Smooth muscle cell (in vitro differentiated cells): ENCODE measurements at regions not wholly inside any gene's neighbourhood (a gene's known extent, or its start where the extent isn't known, plus 50 kb on each side); places are given as distances from the start of the nearest gene placed in this dataset.

Experiments
- DNase-seq: peaks from one replicate; lab custom pipeline; 2025; ENCODE audit not compliant: unreplicated experiment; lab: John Stamatoyannopoulos, UW
- H2AFZ ChIP-seq: fragments of 200-600 bp; sonication (generic); 2 replicates; pipeline ENCODE4 v1.6.0; 2016; ENCODE audit warnings: antibody characterized with exemption, low read depth, mild to moderate bottlenecking
- H3F3A ChIP-seq: fragments of 200-600 bp; sonication (generic); 2 replicates; pipeline ENCODE4 v1.6.0; 2017; ENCODE audit warnings: antibody characterized with exemption, low read depth
- H3K27ac ChIP-seq: fragments of 200-600 bp; sonication (generic); 2 replicates; pipeline ENCODE4 v1.5.1; 2016; ENCODE audit warnings: low read depth, mild to moderate bottlenecking
- H3K27me3 ChIP-seq: fragments of 200-600 bp; sonication (generic); 2 replicates; pipeline ENCODE4 v1.6.1; 2016; ENCODE audit warnings: low read depth, mild to moderate bottlenecking
- H3K36me3 ChIP-seq: fragments of 200-600 bp; sonication (generic); 2 replicates; pipeline ENCODE4 v1.5.1; 2016; ENCODE audit warnings: low read depth
- H3K4me1 ChIP-seq: fragments of 200-600 bp; sonication (generic); 2 replicates; pipeline ENCODE4 v1.5.1; 2016; ENCODE audit warnings: low read depth
- H3K4me2 ChIP-seq: fragments of 200-600 bp; sonication (generic); 2 replicates; pipeline ENCODE4 v1.6.0; 2016; ENCODE audit warnings: mild to moderate bottlenecking
- H3K4me3 ChIP-seq: fragments of 200-600 bp; sonication (generic); 2 replicates; pipeline ENCODE4 v1.5.1; 2016; ENCODE audit warnings: mild to moderate bottlenecking
- H3K79me2 ChIP-seq: fragments of 200-600 bp; sonication (generic); 2 replicates; pipeline ENCODE4 v1.6.0; 2016; ENCODE audit warnings: low read depth, mild to moderate bottlenecking
- H3K9ac ChIP-seq: fragments of 200-600 bp; sonication (generic); 2 replicates; pipeline ENCODE4 v1.6.0; 2016; ENCODE audit warnings: low read depth
- H3K9me3 ChIP-seq: fragments of 200-600 bp; sonication (generic); replicated peaks from 2 replicates; pipeline ENCODE4 v1.5.1; 2016; ENCODE audit warnings: low read depth
- H4K20me1 ChIP-seq: fragments of 200-600 bp; sonication (generic); 2 replicates; pipeline ENCODE4 v1.6.0; 2016; ENCODE audit warnings: low read depth
- WGBS: methylation state at CpG from one replicate; pipeline ENCODE4 v1.1.7; 2016; ENCODE audit warnings: low lambda C conversion rate; 5-methylcytosine and 5-hydroxymethylcytosine counted together
- TF ChIP-seq, protein P1 (sequence below): fragments of 200-600 bp; sonication (generic); IDR thresholded peaks from 2 replicates; pipeline ENCODE4 v1.5.1; 2017; ENCODE audit warnings: borderline replicate concordance, mild to moderate bottlenecking, antibody characterized with exemption; ENCODE audit not compliant: insufficient read depth, poor library complexity, severe bottlenecking

DNA sequence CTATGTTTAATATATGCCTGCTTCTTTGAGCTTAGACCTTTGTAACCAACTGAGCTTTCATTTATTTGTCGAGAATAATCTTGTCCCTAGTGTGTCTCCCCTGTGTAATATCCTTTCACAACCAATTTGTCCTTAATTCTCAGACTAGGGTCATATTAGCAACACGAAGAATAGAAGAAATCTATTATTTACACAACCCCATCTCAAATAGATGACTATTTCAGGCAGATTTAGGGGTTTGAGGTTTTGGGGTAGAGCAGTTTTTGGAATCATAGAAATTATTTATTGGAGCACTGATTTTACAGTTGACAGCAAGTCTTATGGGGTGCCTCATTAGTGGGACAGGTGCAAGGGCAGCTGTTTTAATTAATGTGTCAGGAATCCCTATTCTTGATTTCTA is 91.2 kb upstream of the ANO4 start:
- Histone ChIP-seq H3K36me3 (no peaks in the 10 kb centered on the region), H3K79me2 (no peaks in the 10 kb centered on the region), H3K4me3 (no peak overlapping the region), H3K9ac (no peak overlapping the region), H3K9me3 (no peaks in the 10 kb centered on the region), H3K4me1 (no peaks in the 10 kb centered on the region), H3K4me2 (no peak overlapping the region), H3K27ac (no peak overlapping the region), H3K27me3 (no peaks in the 10 kb centered on the region), H3F3A (no peaks in the 10 kb centered on the region), H2AFZ (no peak overlapping the region), H4K20me1 (no peaks in the 10 kb centered on the region)
- DNase-seq = no peak
- TF ChIP-seq, protein P1, sequence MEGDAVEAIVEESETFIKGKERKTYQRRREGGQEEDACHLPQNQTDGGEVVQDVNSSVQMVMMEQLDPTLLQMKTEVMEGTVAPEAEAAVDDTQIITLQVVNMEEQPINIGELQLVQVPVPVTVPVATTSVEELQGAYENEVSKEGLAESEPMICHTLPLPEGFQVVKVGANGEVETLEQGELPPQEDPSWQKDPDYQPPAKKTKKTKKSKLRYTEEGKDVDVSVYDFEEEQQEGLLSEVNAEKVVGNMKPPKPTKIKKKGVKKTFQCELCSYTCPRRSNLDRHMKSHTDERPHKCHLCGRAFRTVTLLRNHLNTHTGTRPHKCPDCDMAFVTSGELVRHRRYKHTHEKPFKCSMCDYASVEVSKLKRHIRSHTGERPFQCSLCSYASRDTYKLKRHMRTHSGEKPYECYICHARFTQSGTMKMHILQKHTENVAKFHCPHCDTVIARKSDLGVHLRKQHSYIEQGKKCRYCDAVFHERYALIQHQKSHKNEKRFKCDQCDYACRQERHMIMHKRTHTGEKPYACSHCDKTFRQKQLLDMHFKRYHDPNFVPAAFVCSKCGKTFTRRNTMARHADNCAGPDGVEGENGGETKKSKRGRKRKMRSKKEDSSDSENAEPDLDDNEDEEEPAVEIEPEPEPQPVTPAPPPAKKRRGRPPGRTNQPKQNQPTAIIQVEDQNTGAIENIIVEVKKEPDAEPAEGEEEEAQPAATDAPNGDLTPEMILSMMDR = no peak
- 86% methylated on average over 2 of the region's 2 CpGs for WGBS

DNA sequence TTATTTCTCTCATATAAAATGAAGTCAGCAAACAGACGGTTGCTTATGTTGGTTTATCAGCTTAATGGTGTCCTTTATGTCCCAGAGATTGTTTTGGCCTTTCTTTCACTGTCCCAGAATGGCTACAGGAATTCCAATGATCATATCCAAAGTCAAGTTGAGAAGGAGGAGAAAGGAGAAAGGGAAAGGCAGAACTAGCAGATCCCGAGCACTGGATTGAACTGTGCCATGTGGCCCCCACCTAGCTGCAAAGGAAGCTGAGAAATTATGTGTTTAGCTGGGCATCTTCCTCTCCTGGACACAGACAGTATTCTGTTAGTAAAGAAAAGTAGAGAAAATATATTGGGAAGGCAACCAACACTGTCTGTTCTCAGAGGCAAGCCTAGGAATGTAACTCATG is 90.7 kb upstream of the ANO4 start:
- no peaks in the 10 kb centered on the region for H3F3A ChIP-seq
- no peak overlapping the region for H3K27ac ChIP-seq
- TF ChIP-seq, protein P1 = no peak
- no peaks in the 10 kb centered on the region for H4K20me1 ChIP-seq
- no peak overlapping the region for H3K4me2 ChIP-seq
- no peaks in the 10 kb centered on the region for H3K36me3 ChIP-seq
- no peaks in the 10 kb centered on the region for H3K79me2 ChIP-seq
- no peaks in the 10 kb centered on the region for H3K27me3 ChIP-seq
- no peaks in the 10 kb centered on the region for H3K4me1 ChIP-seq
- DNase-seq = no peak
- H2AFZ ChIP-seq = no peak overlapping the region
- H3K4me3 ChIP-seq = no peak overlapping the region
- H3K9ac ChIP-seq = no peak overlapping the region
- no peaks in the 10 kb centered on the region for H3K9me3 ChIP-seq
- WGBS = 80% methylated on average over 2 of the region's 2 CpGs

DNA sequence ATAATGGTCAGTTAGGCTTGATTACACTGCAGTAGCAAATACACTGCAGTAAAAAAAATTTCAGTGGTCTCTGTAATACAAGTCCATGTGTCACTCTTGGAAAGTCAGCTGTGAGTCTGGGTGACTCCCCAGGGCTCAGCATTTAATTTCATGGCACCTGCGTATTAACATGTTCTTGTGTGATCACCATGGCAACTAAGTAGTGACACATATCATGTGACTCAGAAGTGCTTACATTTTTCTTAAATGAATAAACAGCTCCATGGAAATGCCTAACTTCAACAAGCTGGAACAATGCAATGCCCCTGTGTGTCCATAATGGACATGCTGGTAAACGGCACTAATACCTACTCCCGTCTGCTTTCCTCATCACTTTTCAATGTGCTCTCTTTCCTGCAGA is 88.5 kb upstream of the ANO4 start:
- Histone ChIP-seq H3K4me1 (no peaks in the 10 kb centered on the region), H2AFZ (no peak overlapping the region), H3K4me3 (no peak overlapping the region), H3K79me2 (no peaks in the 10 kb centered on the region), H4K20me1 (no peaks in the 10 kb centered on the region), H3K9me3 (no peaks in the 10 kb centered on the region), H3K36me3 (no peaks in the 10 kb centered on the region), H3K9ac (peak overlapping the region; percentile 55), H3F3A (no peaks in the 10 kb centered on the region), H3K27ac (peak overlapping the region; percentile 74), H3K27me3 (no peaks in the 10 kb centered on the region), H3K4me2 (no peak overlapping the region)
- WGBS = 74% methylated on average over 3 of the region's 3 CpGs
- TF ChIP-seq, protein P1 = no peak
- no peak for DNase-seq

DNA sequence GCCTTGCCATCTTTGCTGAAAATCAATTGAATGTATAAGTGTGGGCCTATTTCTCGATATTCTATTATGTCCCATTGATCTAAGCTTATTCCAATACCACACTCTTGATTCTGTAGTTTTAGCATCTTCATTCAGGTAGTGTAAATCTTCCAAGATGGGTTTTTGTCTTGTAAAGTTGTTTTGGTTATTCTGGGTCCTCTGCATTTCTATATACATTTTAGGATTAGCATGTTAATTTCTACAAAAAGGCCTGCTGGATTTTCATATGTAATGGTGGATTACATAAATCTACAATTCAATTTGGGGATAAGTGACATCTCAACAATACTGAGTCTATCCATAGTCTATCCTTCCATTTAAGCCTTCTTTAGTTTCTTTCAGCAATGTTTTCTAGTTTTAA is 86.0 kb upstream of the ANO4 start:
- H3K9me3 ChIP-seq = no peaks in the 10 kb centered on the region
- no peaks in the 10 kb centered on the region for H4K20me1 ChIP-seq
- no peak for DNase-seq
- H3K79me2 ChIP-seq = no peaks in the 10 kb centered on the region
- TF ChIP-seq, protein P1 = no peak
- H3K4me1 ChIP-seq = no peaks in the 10 kb centered on the region
- H3K4me2 ChIP-seq = no peak overlapping the region
- H3K27me3 ChIP-seq = no peaks in the 10 kb centered on the region
- H3F3A ChIP-seq = no peaks in the 10 kb centered on the region
- no peak overlapping the region for H3K27ac ChIP-seq
- H3K9ac ChIP-seq = no peak overlapping the region
- WGBS = 61% methylated on average over 1 of the region's 1 CpG
- no peak overlapping the region for H2AFZ ChIP-seq
- H3K4me3 ChIP-seq = no peak overlapping the region
- no peaks in the 10 kb centered on the region for H3K36me3 ChIP-seq
